ENCODE measurements at regions not wholly inside any gene's neighbourhood (a gene's known extent, or its start where the extent isn't known, plus 50 kb on each side); places are given as distances from the start of the nearest gene placed in this dataset.

- no peak for DNase-seq
Observed at GRCh38 chr18:47528343-47528742, 276.9 kb upstream of the SKOR2 start.

GRCh38 chr18:47526147-47526546, 274.7 kb upstream of the SKOR2 start:
- no peak for DNase-seq

GRCh38 chr18:47522359-47522758, 270.9 kb upstream of the SKOR2 start:
- no peak for DNase-seq

GRCh38 chr18:47520263-47520662, 268.8 kb upstream of the SKOR2 start:
- DNase-seq = no peak

GRCh38 chr18:47519706-47520105, 268.2 kb upstream of the SKOR2 start:
- DNase-seq = no peak

- no peak for DNase-seq
Observed at GRCh38 chr18:47519277-47519676, 267.8 kb upstream of the SKOR2 start.

- no peak for DNase-seq
Observed at GRCh38 chr18:47513614-47514013, 262.2 kb upstream of the SKOR2 start.

GRCh38 chr18:47512726-47513435, 261.4 kb upstream of the SKOR2 start:
- no peak for DNase-seq

GRCh38 chr18:47512056-47512455, 260.6 kb upstream of the SKOR2 start:
- no peak for DNase-seq

GRCh38 chr18:47510831-47511230, 259.4 kb upstream of the SKOR2 start:
- DNase-seq = no peak

- no peak for DNase-seq
Observed at GRCh38 chr18:47507651-47508050, 256.2 kb upstream of the SKOR2 start.

GRCh38 chr18:47506897-47507296, 255.4 kb upstream of the SKOR2 start:
- DNase-seq = no peak

- DNase-seq = no peak
Observed at GRCh38 chr18:47501946-47502345, 250.5 kb upstream of the SKOR2 start.

- no peak for DNase-seq
Observed at GRCh38 chr18:47500930-47501329, 249.5 kb upstream of the SKOR2 start.

GRCh38 chr18:47492691-47493090, 241.2 kb upstream of the SKOR2 start:
- DNase-seq = no peak

GRCh38 chr18:47490882-47491281, 239.4 kb upstream of the SKOR2 start:
- no peak for DNase-seq

GRCh38 chr18:47485221-47485797, 233.8 kb upstream of the SKOR2 start:
- no peak for DNase-seq

- no peak for DNase-seq
Observed at GRCh38 chr18:47484068-47484467, 232.6 kb upstream of the SKOR2 start.

GRCh38 chr18:47480166-47480565, 228.7 kb upstream of the SKOR2 start:
- DNase-seq = no peak

- no peak for DNase-seq
Observed at GRCh38 chr18:47471784-47472183, 220.3 kb upstream of the SKOR2 start.

GRCh38 chr18:47470941-47471340, 219.5 kb upstream of the SKOR2 start:
- no peak for DNase-seq

GRCh38 chr18:47469576-47469975, 218.1 kb upstream of the SKOR2 start:
- DNase-seq = no peak

- no peak for DNase-seq
Observed at GRCh38 chr18:47461977-47462376, 210.5 kb upstream of the SKOR2 start.

- no peak for DNase-seq
Observed at GRCh38 chr18:47461406-47461948, 210.0 kb upstream of the SKOR2 start.

GRCh38 chr18:47458483-47458882, 207.0 kb upstream of the SKOR2 start:
- DNase-seq = no peak

Measured in NCI-H1436 (cell line).